Lower leg skin (tissue), 3 donors: ENCODE measurements at regions not wholly inside any gene's neighbourhood (a gene's known extent, or its start where the extent isn't known, plus 50 kb on each side); places are given as distances from the start of the nearest gene placed in this dataset.

Experiments
- CTCF ChIP-seq, 3 donors: fragments of 450-650 bp; IDR thresholded peaks; one replicate each; pipeline ENCODE4 v1.5.1; 2016; ENCODE audit warnings: antibody characterized with exemption in 3 of 3, mild to moderate bottlenecking in 3 of 3, moderate library complexity in 2 of 3
- POLR2A ChIP-seq, 2 donors: fragments of 450-650 bp; IDR thresholded peaks; one replicate each; pipeline ENCODE4 v1.6.1; 2016 to 2017; ENCODE audit warnings: antibody characterized with exemption in 2 of 2, mild to moderate bottlenecking in 1 of 2, moderate library complexity in 1 of 2

DNA sequence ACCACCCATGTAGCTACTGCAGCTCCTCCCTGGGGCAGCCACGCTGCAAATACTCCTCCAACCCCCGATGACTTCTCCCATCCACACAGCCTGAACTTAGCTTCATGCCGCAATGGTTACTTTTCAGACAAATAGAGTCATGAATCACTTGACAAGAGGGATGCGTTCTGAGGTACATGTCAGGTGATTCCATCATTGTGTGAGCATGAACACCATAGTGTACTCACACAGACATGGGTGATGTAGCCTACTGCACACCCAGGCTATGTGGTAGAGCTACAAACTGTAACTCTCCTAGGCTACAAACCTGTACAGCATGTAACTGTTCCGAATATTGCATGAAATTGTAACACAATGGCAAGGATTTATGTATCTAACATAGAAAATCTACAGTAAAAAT, 298.5 kb upstream of the SLC35B3 start:
- TF ChIP-seq CTCF (IDR thresholded peaks at IDR 0.05) (no peak), POLR2A (IDR thresholded peaks at IDR 0.05) (no peak)
